Spleen (tissue), 11 donors: ENCODE measurements at regions not wholly inside any gene's neighbourhood (a gene's known extent, or its start where the extent isn't known, plus 50 kb on each side); places are given as distances from the start of the nearest gene placed in this dataset.

Experiments used
- DNase-seq: peaks from one replicate; pipeline ENCODE4 v3.0.0-alpha.2; 2020
- H3K27ac ChIP-seq, 8 donors: fragments of 200-600 bp; sonication (generic) in 7 of 8; 1 replicate in 4 of 8; 2 replicates in 4 of 8; pipeline versions ENCODE4 v1.5.0 to v1.8.0; 2016 to 2021; ENCODE audit warnings: inconsistent platforms in 4 of 8, mild to moderate bottlenecking in 4 of 8, moderate library complexity in 1 of 8
- H3K27me3 ChIP-seq, 7 donors: fragments of 200-600 bp; sonication (generic) in 6 of 7; replicated peaks in 1 of 7; 1 replicate in 4 of 7; 2 replicates in 3 of 7; pipeline versions ENCODE4 v1.5.0 to v1.8.0; 2016 to 2021; ENCODE audit warnings: inconsistent platforms in 3 of 7, mild to moderate bottlenecking in 1 of 7
- H3K36me3 ChIP-seq, 6 donors: fragments of 200-600 bp; sonication (generic) in 5 of 6; 1 replicate in 4 of 6; 2 replicates in 2 of 6; pipeline versions ENCODE4 v1.5.0 to v1.8.0; 2016 to 2021; ENCODE audit warnings: inconsistent platforms in 2 of 6
- H3K4me1 ChIP-seq, 6 donors: fragments of 200-600 bp; sonication (generic) in 5 of 6; 1 replicate in 3 of 6; 2 replicates in 3 of 6; pipeline versions ENCODE4 v1.5.0 to v1.8.0; 2016 to 2021; ENCODE audit warnings: inconsistent platforms in 3 of 6
- H3K4me3 ChIP-seq, 8 donors: fragments of 200-600 bp; sonication (generic) in 7 of 8; 1 replicate in 4 of 8; 2 replicates in 4 of 8; pipeline versions ENCODE4 v1.5.0 to v1.8.0; 2016 to 2021; ENCODE audit warnings: inconsistent platforms in 4 of 8, mild to moderate bottlenecking in 4 of 8, moderate library complexity in 2 of 8
- H3K9me3 ChIP-seq, 8 donors: fragments of 200-600 bp; sonication (generic) in 7 of 8; 1 replicate in 4 of 8; 2 replicates in 4 of 8; pipeline versions ENCODE4 v1.5.0 to v1.8.0; 2016 to 2021; ENCODE audit warnings: inconsistent platforms in 4 of 8
- POLR2A ChIP-seq, 3 donors: fragments of 450-650 bp; IDR thresholded peaks; one replicate each; pipeline ENCODE4 v1.5.1; 2017; ENCODE audit warnings: antibody characterized with exemption in 3 of 3, mild to moderate bottlenecking in 1 of 3
- POLR2AphosphoS5 ChIP-seq, 3 donors: sonication (generic); formaldehyde crosslinking; IDR thresholded peaks; one replicate each; pipeline ENCODE4 v1.5.1; 2017; ENCODE audit warnings: antibody characterized with exemption in 3 of 3
- WGBS, 5 donors: extraction: QIAGEN DNeasy Blood & Tissue Kit in 3 of 5; methylation state at CpG; one replicate each; pipeline versions ENCODE4 v1.1.5 to v1.1.7; 2013 to 2018; 5-methylcytosine and 5-hydroxymethylcytosine counted together
- intact Hi-C: fragments of 100-400 bp; cut with DNase I; formaldehyde crosslinking; loops from one replicate; pipeline ENCODE4 v1.15.0; 2023; ENCODE audit warnings: low total_unique reads
- TF ChIP-seq, protein P1 (sequence below), 11 experiments: fragments of 200-600 bp in 7 of 11; fragments of 450-650 bp in 4 of 11; sonication (generic) in 4 of 11; IDR thresholded peaks in 8 of 11; conservative IDR thresholded peaks in 3 of 11; 1 replicate in 7 of 11; 2 replicates in 4 of 11; pipeline versions ENCODE4 v1.4.0 to v1.8.0; 2016 to 2021; ENCODE audit warnings: antibody characterized with exemption in 11 of 11, inconsistent platforms in 4 of 11, mild to moderate bottlenecking in 1 of 11
- donor health status: healthy with polysubstance abuse.
- donor health status: DM: no; HTN: no; CAD: no; lungs with moderate emphysema.
- donor health status: DM: no; HTN: no; CAD: no.
- donor health status: Bipolar disorder and iron deficiency.
- donor health status: healthy.
- donor health status: DM: no; HTN: no; CAD: no.
- donor health status: DM: yes; HTN: yes; CAD: no.

DNA sequence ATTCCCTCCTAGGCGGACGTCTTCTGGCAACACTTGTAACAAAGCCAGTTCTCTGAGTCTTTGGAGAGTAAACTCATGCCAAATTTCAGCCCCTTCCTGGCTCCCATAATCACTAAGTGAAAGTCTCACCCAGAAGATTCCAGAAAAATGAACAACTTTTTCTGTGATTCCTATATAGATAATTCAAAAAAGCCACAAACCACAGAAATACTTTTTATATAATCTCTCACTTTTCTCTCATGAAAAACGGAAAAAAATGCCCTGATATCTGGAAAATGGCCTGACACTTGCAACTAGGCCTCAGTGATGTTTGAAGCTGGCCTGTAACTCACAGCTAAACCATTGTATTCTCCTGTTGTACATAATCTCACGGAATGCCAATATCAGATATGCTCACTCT lies 296.2 kb downstream of the HTR7 start:
- intact Hi-C loops, result no loop called here
- no peak for DNase-seq
- Histone ChIP-seq H3K27ac (no peak overlapping the region), H3K27me3 (no peaks in the 10 kb centered on the region), H3K4me3 (no peak overlapping the region), H3K9me3 (peaks cover 0 to 22% (median 9%) of the 10 kb centered on the region in 8 donors), H3K4me1 (no peaks in the 10 kb centered on the region), H3K36me3 (no peaks in the 10 kb centered on the region)
- TF ChIP-seq POLR2AphosphoS5 (IDR thresholded peaks at IDR 0.05), result no peak
- TF ChIP-seq, protein P1, sequence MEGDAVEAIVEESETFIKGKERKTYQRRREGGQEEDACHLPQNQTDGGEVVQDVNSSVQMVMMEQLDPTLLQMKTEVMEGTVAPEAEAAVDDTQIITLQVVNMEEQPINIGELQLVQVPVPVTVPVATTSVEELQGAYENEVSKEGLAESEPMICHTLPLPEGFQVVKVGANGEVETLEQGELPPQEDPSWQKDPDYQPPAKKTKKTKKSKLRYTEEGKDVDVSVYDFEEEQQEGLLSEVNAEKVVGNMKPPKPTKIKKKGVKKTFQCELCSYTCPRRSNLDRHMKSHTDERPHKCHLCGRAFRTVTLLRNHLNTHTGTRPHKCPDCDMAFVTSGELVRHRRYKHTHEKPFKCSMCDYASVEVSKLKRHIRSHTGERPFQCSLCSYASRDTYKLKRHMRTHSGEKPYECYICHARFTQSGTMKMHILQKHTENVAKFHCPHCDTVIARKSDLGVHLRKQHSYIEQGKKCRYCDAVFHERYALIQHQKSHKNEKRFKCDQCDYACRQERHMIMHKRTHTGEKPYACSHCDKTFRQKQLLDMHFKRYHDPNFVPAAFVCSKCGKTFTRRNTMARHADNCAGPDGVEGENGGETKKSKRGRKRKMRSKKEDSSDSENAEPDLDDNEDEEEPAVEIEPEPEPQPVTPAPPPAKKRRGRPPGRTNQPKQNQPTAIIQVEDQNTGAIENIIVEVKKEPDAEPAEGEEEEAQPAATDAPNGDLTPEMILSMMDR (IDR thresholded peaks at IDR 0.05 in 8 of 11, conservative IDR thresholded peaks at IDR 0.05 in 3 of 11), result no peak
- TF ChIP-seq POLR2A (IDR thresholded peaks at IDR 0.05), result no peak
- WGBS, 5 donors, result 45 to 86% (median 66%) methylated on average over 4 of the region's 4 CpGs

- H3K9me3 ChIP-seq, result no peaks in the 10 kb centered on the region
- no peak for DNase-seq
- intact Hi-C loops, result no loop called here
- no peak overlapping the region for H3K27ac ChIP-seq
- H3K36me3 ChIP-seq, result no peaks in the 10 kb centered on the region
- peaks cover 0 to 8% (median 0%) of the 10 kb centered on the region in 7 donors for H3K27me3 ChIP-seq
- H3K4me3 ChIP-seq, result no peak overlapping the region
- TF ChIP-seq, protein P1 (IDR thresholded peaks at IDR 0.05 in 8 of 11, conservative IDR thresholded peaks at IDR 0.05 in 3 of 11), result no peak
- no peak for TF ChIP-seq POLR2A (IDR thresholded peaks at IDR 0.05)
- no peak for TF ChIP-seq POLR2AphosphoS5 (IDR thresholded peaks at IDR 0.05)
- WGBS, 5 donors, result 76 to 88% (median 83%) methylated on average over 8 of the region's 8 CpGs
- no peaks in the 10 kb centered on the region for H3K4me1 ChIP-seq
Observed at GRCh38 chr10:90571481-90572258, 286.2 kb downstream of the HTR7 start.

DNA sequence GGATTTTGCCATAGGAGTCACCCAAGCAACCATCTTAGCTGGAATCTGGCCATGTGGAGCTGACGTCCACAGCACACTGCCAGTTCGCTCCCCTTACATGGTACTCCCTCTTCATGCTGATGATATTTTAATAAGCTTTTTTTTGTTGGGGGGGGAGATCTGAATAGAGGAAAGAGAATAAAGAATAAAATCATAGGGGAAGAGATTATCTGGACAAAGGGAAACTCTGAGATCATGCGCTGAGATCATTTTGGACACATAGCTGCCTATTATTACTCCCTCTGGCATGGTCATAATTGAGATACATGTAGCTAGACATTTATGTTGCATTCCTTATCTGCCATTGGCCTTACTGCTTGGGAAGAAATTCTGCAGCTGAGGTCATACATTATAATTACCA lies 282.7 kb downstream of the HTR7 start:
- DNase-seq, result no peak
- no peaks in the 10 kb centered on the region for H3K36me3 ChIP-seq
- peaks cover 0 to 14% (median 0%) of the 10 kb centered on the region in 7 donors for H3K27me3 ChIP-seq
- H3K4me1 ChIP-seq, result no peaks in the 10 kb centered on the region
- WGBS, 5 donors, result 82 to 92% (median 87%) methylated on average over 3 of the region's 3 CpGs
- H3K9me3 ChIP-seq, result no peaks in the 10 kb centered on the region
- H3K27ac ChIP-seq, result no peak overlapping the region
- intact Hi-C loops, result no loop called here
- no peak for TF ChIP-seq POLR2AphosphoS5 (IDR thresholded peaks at IDR 0.05)
- TF ChIP-seq, protein P1 (IDR thresholded peaks at IDR 0.05 in 8 of 11, conservative IDR thresholded peaks at IDR 0.05 in 3 of 11), result no peak
- TF ChIP-seq POLR2A (IDR thresholded peaks at IDR 0.05), result no peak
- H3K4me3 ChIP-seq, result no peak overlapping the region

DNA sequence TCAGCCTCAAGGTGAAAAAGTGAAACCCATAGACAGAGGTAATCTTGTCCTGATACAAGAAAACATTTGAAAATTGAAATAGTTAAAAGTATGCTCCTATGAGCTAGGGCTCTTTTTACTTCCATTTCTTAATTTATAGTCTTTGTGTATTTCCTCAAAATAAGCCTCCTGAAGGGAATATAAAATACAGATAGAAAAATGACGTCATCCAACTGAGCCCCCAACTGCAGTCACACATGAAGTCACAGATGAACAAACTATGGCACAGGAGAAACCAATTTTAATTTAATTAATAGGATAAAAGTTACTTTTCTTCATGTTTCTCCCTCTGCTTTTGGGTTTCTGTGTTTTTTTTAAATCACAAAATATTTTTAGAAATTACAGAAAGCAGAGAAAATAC lies 280.3 kb downstream of the HTR7 start:
- DNase-seq, result no peak
- Histone ChIP-seq H3K4me3 (no peak overlapping the region), H3K9me3 (no peaks in the 10 kb centered on the region), H3K4me1 (no peaks in the 10 kb centered on the region), H3K36me3 (no peaks in the 10 kb centered on the region), H3K27me3 (peaks cover 0 to 19% (median 0%) of the 10 kb centered on the region in 7 donors), H3K27ac (no peak overlapping the region)
- intact Hi-C loops, result no loop called here
- WGBS, 5 donors, result 29 to 81% (median 77%) methylated on average over 1 of the region's 1 CpG
- TF ChIP-seq POLR2A (IDR thresholded peaks at IDR 0.05) (no peak), POLR2AphosphoS5 (IDR thresholded peaks at IDR 0.05) (no peak)
- TF ChIP-seq, protein P1 (IDR thresholded peaks at IDR 0.05 in 8 of 11, conservative IDR thresholded peaks at IDR 0.05 in 3 of 11), result no peak
